G401.6 (cell line): ENCODE measurements at regions not wholly inside any gene's neighbourhood (a gene's known extent, or its start where the extent isn't known, plus 50 kb on each side); places are given as distances from the start of the nearest gene placed in this dataset.
A peak's percentile ranks its signal among the peaks of the same experiment; 100 is the strongest.
"Not testable (repeated sequence)": the region's sequence is repeated elsewhere in the genome, so short reads cannot be mapped to it uniquely, and the experiment has no call there.

ENCODE experiments used
- FAIRE-seq: peaks from 2 replicates; lab custom pipeline; 2012; peaks lifted over from hg19 to GRCh38; lab: Jason Lieb, UNC

- no peak for FAIRE-seq
Measured at GRCh38 chr2:198913394-198914152, 544.2 kb downstream of the SATB2 start.

DNA sequence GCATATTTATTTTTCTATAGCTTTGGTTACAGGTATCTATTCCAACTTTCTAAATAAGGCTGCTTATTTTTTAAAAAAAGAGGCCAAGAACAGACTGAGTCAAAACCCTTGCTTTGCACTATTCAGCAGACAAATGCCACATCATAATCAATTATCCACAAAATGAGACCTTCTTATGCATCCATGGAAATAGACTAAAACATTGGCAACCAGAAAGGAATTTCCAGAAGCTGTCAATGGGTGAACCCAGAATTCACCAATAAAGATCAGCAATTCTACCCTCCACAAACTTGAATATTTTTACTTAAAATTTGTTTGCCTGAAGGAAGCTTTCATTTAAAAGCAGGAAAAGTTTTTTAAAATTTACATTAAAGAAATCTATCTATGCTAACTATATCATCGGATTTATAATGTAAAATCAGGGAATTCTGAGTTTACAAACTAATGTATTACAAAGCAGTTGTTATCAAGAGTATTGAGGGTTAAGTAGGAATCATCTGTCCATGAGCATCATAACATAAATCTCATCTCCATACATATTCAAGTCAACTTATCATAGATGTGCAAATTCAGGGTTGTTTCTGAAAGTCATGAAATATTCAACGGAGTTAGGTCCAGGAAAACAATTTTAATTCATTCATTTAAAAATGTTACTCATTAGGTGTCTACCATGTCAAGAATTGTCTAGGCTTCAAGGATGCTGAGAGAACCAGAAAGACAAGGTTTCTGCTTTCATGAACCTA, 548.0 kb downstream of the SATB2 start:
- no peak for FAIRE-seq

- FAIRE-seq: no peak
Measured at GRCh38 chr2:198905881-198906612, 551.7 kb downstream of the SATB2 start.

DNA sequence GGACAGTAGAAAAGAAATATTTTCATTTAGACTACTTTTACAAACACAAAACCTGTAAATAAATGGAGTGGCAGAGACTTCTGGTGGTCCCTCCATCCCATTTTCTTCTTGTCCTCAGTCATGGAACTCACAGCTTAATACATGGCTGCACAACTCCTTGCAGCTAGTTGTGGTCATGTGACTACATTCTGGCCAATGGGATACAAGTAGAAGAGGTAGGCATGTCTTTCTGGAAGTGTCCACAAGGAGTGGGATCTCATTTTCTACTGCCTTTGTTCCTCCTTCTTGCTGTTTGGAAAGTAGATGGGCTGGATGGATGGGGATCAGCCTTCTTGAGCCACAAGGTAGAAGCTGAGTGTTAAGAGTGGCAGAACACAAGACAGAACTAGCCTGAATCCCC, 555.8 kb downstream of the SATB2 start:
- no peak for FAIRE-seq

GRCh38 chr2:198900141-198900540, 557.6 kb downstream of the SATB2 start:
- no peak for FAIRE-seq

DNA sequence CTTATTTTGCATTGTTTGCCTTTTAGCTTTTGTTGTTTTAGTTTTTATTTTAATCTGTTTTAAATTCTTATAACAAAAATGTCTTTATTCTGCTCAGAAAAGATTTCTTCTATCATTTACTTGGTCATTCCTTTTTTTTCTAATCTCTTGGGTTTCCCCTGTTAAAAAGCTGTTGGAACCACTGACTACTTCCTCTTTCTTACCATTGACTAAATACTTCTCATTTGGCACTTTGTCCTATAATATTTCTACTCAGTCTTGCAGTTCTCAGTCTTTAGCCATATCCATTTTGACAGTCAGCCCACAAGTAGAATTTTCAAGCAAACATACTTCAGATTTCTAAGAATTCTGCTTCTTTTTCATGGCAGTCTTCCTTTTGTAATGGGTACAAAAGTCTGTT, 567.2 kb downstream of the SATB2 start:
- FAIRE-seq: no peak

DNA sequence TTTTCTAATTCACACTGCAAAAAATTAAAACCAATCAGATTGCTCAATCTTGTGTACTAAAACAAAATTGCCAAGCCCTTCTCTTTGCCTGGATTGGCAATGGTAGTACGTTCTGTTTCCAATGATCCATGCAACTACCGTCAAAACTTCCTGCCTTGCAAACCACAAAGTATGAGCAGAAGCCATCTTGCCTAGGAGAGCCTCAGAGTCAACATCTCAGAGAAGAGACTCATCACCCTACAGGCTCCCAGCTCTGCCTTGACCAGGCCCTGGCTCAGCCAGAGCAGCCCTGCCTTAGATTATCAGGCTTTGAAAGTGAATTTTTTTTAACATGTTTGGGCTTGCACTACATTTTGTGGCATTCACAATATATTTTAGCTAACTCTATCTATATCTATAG, 574.1 kb downstream of the SATB2 start:
- no peak for FAIRE-seq

DNA sequence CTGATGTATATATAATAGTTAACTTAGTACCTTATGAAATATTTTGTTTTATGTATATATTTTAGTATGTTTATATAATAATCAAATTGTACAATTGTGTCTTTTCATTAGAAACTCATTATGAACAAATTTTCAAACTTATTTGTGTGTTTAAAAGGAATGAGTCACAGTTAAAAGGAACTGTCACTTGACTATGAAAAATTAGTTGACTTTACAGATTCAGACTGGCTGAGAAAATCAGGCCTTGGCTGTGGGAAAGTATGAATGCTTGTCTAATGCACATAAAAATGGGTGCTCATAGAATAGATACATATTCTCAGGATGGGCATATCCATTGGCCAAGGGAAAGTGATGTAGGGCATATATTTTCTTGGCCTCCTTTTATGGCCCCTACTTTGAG, 576.8 kb downstream of the SATB2 start:
- peak; percentile 36 for FAIRE-seq

DNA sequence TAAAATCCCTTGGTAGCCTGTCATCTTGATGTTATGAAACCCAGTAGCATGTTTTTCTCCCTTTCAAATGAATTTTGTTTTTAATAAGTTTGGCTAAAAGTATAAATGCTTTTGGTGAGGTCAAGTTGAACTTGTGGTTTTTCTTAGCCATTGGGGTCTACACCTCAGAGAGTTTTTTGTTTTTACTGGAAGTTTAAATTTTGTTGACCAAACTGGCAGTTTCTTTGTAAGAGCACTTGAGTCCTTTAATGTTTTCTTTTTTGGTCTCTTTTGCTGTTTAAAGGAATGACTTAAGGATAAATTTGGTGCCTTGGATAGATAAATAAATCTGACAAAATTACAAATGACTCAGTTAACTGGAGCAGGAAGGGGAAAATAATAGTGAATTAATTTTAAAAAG, 577.3 kb downstream of the SATB2 start:
- no peak for FAIRE-seq

- no peak for FAIRE-seq
Measured at GRCh38 chr2:198874472-198874858, 583.3 kb downstream of the SATB2 start.

DNA sequence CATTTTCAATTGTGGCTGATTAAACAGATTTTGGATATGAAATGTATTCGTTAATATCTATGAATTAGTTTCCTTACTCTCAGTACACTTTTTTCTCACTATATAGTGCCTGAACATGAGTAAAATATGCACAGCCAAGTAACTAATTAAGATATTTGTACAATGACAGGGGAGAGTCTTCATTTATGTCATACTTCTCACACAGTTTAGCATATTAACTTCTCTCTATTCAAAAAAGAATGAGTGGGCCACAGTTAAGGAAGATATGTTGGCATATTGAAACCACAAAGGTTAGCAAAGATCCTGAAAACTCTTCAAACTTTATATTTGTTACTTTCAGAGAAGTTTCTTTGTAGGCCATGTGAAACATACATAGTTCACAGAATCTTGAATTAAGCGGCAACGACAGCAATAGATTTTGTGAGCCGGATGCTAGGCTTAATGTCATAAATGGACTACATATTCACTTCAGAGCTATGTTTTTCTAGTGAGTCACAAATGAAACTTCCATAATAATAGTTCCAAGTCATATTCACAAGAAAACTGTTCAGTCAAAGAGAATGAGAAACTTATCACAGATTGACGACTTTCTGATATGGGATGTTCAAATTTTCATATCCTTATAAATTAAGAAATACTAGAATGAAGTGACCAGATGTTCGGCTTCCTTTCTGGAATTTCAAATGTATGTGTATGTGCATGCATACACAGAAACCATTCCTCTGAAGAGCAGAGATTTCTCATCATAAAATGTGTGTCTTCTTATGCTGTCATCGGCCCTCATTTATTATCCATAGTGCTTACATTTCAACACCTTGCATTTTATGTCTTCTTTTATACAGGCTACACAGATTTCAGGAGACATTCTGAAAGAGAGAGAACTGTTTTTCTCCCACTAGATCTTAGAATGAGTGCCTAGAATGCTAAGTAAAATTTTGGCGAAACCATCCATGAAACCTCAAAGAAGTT, 584.0 kb downstream of the SATB2 start:
- no peak for FAIRE-seq

- FAIRE-seq: no peak
Measured at GRCh38 chr2:198863655-198864054, 594.1 kb downstream of the SATB2 start.

DNA sequence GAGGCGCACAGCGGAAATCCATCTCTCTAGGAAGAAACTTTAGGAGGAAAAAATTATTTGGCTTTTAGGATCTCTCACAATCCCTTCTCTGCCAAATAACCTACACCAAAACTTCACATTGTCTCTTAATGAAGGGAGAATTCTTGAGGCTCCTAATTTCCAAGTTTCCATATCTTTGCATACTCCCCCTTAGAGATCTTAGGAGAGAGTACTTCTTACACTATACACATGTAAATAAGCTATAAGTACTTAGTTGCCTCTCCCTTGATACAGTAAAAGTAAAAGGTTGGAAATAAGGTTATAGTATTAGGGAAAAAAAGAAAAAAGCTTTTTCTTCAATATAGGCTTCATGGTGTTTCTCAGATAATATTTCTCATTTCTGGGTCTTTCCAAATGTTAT, 596.7 kb downstream of the SATB2 start:
- no peak for FAIRE-seq

DNA sequence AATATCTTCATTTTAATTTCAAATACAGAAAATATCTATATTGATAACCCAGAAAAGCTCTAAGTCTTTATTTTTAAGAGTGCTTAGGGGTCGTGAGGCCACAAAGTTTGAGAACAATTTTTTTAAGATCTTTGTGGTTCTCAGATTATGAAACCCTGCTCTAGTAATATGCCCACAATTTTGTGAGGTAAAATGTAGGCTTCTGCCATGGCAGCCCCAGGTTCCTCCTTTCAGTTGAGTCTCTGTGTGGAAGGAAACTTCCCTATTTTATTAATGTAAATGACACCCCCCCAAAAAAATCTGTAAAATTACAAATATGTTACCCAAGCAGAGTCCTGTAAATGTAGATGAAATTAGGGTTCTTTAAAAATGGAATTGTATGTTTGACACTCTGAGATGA, 600.5 kb downstream of the SATB2 start:
- no peak for FAIRE-seq

DNA sequence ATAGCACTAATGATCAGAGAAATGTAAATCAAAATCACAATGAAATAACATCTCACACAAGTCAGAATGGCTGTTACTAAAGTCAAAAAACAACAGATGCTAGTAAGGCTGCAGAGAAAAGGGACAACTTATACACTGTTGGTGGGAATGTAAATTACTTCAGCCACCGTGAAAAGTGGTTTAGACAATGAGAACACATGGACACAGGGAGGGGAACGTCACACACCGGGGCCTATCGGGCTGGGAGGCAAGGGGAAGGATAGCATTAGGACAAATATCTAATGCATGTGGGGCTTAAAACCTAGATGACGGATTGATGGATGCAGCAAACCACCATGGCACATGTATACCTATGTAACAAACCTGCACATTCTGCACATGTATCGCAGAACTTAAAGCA, 602.0 kb downstream of the SATB2 start:
- not testable (repeated sequence) for FAIRE-seq

DNA sequence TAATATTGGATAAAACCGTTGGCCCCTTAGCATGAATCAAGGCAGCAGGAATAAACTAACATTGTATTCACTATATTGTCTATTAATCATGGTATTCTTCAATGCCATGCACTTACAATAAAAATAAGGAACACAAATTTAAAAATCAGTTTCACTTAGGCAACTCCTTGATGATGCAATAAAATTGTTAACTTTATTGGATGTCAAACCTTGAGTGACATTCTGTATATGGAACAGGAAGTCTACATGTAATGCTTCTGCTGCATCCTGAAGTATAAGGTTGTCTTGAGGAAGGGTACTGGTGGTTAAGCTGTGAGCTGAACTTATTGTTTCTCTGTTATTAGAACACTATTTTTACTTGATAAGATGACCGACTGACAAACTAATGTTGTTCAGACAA, 605.5 kb downstream of the SATB2 start:
- no peak for FAIRE-seq

DNA sequence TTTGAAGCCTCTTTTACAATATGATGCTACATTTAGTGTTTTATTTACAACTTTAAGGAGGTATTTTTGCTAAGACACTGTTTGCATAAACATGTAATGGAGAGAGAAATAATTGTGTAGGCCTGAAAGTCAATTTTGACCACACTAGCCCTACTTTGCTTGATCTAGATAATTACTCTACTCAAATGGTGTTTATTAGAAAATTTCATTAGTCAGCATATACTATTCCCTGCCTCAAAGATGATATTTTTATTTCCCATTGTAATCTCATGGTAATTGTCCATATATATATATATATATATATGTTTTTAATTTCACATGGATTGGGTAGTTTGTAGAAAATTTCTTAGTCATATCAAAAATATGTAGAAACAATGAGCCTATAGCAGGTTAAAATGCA, 632.2 kb downstream of the SATB2 start:
- no peak for FAIRE-seq

- no peak for FAIRE-seq
Measured at GRCh38 chr2:198817536-198817935, 640.2 kb downstream of the SATB2 start.

GRCh38 chr2:198815626-198816025, 642.1 kb downstream of the SATB2 start:
- no peak for FAIRE-seq

- FAIRE-seq: no peak
Measured at GRCh38 chr2:198811198-198811597, 646.5 kb downstream of the SATB2 start.

- FAIRE-seq: no peak
Measured at GRCh38 chr2:198809976-198810375, 647.8 kb downstream of the SATB2 start.

GRCh38 chr2:198807131-198807530, 650.6 kb downstream of the SATB2 start:
- FAIRE-seq: no peak
